Stimulated activated CD4-positive, alpha-beta T cell treated with anti-CD3 and anti-CD28 coated beads, Interleukin-12 subunit alpha, Interleukin-12 subunit beta, amount 100 ng/mL, for 48 hours (primary cell): ENCODE measurements at regions not wholly inside any gene's neighbourhood (a gene's known extent, or its start where the extent isn't known, plus 50 kb on each side); places are given as distances from the start of the nearest gene placed in this dataset.

Source experiments
- DNase-seq, 3 donors: peaks; one replicate each; pipeline ENCODE4 v3.0.0-alpha.2; 2020; ENCODE audit warnings: low read depth in 2 of 3, low spot score in 1 of 3

DNA sequence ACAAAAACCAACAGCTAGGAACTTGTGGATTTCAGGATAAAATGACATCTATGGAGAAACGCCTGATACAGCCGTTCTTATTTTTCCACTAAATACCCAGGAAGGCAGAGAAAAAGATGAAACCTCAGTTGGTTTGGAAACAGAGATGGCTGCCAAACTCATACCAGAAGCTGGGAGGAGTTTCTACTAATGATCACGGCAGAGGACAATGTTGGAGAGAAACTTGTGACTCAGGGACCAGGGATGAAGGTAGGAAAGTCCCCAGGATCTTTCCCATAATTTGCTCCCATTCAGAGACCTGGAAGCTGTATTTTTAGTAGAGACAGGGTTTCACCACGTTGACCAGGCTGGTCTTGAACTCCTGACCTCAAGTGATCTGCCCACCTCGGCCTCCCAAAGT is 187.1 kb upstream of the IER5L start:
- no peak for DNase-seq

DNA sequence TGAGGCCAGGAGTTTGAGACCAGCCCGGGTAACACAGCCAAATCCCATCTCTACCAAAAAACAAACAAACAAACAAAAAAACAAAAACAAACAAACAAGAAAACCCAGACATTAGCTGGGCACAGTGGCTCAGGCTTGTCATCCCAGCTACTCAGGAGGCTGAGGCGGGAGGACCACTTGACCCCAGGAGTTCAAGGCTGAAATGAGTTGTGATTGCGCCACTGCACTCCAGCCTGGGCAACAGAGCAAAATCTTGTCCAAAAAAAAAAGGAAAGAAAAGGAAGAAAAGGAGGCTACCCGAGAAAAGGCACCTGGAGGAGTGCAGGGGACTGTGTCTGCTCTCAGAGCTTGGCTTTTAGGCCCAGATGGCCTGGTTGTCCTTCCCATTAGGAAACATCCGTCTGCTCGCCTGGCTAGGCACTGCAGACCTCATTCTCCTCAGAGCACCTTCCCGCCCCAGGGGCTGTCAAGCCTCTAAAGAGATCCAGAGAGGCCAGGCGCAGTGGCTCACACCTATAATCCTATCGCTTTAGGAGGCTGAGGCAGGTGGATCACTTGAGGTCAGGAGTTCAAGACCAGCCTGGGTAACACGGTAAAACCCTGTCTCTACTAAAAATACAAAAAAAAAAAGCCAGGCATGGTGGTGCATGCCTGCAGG is 185.3 kb upstream of the IER5L start:
- DNase-seq: no peak

DNA sequence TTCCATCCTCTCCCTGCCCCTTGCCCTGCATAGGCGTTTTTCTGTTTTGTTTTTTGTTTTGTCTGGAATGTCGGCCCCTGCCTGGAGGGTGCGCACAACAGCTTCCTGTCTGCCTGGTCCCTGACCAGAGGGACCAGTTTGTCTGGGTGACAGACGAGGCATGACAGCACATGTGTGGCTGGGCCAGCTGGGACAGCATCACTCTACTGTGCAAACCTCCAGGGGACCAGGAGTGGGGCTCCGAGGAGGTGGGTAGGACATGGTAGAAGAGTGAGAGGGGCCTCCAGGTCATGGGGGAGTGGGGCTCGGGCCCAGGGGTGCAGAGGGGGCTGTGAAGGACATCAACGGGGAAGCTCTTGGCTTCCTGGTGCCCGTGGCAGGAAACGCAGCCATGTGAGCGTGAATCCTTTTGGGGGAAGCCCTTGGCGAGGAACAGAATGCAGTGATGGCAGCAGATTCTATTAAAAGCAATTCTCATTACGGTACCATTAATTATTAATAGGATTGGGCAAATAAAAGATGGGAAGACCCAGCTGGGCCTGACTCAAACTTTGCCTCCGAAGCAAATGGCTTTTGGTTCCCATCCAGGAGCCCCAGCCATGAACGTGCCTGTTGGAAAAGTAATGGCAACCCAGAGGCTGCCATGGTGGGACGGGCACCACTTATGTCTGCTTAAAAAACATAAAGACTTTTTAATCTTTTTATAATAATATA is 184.4 kb upstream of the IER5L start:
- no peak for DNase-seq

DNA sequence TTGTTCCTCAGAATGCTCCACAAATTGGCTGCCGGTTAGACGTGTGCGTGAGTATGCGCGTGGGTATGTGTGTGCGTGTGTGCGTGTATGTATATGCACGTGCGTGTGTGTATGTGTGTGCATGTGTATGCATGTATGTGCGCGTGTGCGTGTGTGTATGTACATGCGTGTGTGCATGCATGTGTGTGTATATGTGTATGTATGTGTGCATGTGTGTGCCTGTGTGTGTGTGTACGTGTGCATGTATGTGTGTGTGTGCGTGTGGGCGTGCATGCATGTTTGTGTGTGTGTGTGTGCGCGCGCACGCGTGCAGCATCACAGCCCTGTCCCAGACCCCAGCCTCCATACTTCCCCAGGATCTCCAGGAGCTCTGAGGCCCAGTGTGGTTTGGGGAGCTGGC is 183.1 kb upstream of the IER5L start:
- no peak for DNase-seq

DNA sequence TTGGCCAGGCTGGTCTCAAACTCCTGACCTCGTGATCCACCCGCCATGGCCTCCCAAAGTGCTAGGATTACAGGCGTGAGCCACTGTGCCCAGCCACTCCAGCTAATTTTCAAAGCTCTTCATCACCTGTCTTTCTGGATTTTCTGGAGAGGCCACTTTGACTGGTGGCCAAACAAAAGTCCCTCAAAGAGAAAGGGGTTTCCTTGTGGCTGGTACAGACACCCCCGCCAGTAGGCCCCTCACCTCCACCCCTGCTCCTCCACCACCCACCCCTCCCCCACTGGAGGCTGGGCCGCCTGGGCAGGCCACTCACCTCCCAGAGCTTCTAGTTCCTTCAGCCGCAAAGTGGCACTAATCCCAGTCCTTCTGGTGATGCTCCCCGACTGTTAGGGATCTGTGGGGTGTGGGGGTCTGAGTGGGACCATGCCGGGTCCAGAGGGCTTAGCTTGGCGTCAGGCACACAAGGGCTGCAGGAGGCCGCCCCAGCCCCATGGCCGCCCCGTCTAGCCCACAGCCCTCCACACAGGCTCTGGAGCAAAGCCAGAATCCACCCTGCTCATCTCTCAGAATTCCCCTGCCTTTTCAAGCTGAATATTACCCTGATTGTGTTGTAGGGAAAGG is 182.0 kb upstream of the IER5L start:
- DNase-seq: no peak

DNA sequence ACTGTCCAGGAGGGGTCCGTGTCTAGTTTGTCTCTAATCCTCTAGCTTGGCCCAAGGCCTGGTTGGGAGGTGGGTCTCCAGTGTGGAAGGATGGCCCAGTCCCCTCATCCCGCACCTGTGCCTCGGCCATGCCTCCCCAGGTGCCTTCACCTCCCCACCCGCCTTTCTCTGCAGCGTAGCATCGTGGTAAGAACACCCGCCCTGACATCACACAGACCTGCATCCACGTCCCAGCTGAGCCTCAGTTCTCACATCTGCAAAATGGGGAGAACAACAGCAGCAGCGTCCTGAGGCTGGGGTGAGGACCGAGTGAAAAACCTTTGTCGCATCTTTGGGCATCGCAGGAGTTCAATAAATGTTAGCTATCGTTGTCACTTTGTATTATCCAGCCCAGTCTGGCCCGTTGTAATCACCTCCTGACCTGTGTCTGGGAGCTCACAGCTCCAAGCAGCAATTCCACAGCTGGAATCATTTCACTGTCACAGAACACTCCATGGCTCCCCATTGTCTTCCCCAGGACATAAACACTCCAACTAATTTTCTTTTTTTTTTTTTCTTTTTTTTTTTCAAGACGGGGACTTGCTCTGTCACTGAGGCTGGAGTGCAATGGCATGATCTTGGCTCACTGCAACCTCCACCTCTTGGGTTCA is 181.2 kb upstream of the IER5L start:
- no peak for DNase-seq

DNA sequence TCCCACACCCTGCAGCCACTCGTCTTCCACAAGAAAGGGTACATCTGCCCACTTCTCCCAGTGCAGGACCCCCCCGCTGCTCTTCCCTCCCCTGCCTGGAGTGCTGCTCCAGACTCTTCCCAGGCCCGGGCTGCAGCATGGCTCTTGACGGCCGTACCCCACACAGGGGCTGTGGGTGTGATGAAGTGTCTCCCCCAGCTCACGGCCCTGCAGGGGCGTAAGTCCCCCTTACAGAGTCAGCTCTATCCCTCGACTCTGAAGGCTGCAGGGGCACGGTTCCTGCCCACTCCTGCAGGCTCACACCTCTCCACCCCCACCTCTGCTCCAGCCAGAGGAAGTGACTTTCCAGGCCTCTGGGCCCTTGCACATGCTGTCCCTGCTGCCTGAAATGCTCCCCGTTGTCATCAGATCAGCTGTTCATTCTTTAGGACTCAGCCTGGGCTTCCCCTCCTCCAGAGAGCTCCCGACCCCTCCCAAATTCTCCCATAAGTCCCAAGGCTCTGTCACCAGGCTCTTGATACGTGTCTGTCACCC is 180.6 kb upstream of the IER5L start:
- DNase-seq: no peak

DNA sequence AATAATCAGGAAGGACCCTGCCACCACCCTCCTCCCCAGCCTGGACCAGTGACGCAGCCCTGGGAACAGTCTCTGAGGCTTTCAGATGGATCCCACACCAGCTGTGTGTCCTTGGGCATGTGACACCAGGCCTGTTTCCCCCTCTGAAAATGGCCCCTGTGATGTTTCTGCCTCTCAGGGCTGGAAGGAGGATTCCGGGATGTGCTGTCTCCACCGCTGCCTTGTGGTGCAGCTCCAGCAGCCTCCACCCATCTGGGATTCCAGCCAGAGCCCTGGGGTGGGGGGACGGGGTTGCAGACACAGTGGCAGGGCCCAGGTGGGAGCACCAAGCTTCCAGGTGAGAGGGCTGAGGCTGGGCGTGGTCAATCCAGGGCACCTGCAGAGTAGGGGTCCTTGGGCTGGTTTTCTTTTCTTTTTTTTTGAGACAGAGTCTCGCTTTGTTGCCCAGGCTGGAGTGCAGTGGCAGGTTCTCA is 179.7 kb upstream of the IER5L start:
- DNase-seq: no peak

DNA sequence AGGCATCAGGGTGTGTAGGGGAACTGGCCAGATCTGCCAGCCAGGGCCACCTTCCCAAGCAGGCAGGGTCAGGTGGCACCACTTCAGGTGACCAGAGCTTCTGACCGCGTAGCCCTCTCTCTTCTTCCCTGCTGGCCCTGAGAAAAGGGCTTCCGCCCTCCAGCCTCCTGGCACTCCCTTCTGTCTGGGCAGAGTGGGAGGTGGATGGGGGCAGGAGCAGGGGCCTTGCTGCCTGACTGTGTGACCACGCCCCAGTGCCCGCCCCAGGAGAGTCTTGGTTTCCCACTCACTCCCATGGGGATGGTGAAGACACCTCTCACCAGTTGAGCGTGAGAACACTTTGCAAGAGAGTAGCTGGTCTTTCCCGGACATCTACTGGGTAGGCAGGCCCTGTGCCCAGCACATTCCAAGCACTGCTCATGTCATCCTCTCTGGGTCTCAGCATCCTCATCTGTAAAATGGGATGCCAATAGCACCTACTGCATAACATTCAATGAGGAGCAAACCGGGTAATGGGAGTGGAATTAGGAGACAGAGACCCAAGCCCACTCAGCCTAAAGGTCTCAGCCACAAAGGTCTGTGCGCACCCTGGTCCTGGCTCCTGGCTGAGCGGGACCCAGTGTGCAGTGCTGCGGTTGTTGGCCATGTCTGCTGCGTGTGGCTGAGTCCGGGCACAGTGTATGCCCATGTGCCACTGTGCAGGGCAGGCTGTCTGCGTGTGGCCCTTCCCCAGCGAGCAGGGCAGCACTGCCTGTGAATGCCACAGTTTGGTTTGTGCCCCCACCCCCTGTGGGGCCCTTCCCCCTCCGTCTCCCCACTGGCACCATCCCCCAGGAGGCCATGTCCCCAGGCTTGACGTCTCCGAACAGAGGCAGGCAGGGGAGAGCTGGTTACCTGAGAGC is 179.1 kb upstream of the IER5L start:
- DNase-seq: no peak

DNA sequence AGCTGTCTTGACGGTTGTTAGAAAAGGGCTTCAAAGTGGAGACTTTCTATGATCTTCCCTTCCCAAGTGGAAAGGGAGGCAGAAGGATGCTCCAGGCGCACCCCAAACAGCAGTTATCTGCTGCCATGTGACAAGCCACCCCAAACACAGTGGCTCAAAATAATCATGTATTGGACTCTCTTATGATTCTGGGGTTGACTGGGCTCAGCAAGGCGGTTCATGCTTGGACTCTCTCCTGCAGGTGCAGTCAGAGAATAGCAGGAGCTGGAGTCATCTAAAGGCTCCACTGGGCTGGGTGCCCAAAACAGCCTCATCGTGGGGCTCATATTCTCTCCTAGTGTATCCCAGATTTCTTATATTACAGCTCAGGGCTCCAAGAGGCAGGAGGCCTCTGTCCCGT is 177.6 kb upstream of the IER5L start:
- no peak for DNase-seq

DNA sequence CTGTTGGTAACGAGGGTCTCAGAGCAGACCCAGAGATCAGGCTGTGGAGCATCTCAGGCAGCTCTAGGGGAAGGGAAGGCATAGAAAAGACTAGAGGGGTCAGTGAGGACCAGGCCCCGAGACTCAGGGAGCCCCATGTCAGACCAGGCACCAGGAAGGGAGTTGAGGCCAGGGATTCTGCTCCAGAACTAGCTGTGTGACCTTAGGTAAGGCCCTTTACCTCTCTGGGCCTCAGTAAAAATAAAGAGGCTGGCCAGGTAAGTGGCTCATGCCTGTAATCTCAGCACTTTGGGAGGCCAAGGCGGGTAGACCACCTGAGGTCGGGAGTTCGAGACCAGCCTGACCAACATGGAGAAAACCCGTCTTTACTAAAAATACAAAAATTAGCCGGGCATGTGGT is 176.4 kb upstream of the IER5L start:
- no peak for DNase-seq

DNA sequence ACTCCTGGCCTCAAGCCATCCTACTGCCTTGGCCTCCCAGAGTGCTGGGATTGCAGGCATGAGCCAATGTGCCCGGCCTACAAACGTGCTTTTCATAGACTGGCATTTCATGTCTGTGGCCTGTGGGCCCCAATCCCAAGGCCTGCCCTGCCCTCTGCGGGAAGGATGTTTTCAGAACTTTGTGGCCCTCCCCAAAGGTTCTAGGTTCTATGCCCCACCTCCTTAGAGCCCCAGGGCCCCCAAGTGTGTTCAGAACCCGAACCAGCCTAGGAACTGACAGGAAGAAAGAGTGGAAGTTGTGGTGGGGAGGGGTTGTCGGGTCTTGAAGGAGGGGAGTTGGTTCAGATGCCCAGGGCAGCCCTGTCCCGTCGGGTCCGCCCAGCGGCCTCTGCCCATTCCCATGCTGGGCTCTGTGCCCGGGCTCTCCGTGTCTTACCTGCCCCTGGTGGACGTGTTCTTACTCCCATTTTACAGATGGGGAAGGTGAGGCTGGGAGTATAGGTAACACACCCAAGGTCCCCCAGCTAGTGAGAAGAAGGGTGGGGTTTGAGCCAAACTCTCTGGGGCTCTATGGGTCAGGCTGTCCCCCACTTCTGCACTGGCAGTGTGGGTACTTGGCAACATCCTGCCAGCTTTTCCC is 175.8 kb upstream of the IER5L start:
- DNase-seq: no peak

DNA sequence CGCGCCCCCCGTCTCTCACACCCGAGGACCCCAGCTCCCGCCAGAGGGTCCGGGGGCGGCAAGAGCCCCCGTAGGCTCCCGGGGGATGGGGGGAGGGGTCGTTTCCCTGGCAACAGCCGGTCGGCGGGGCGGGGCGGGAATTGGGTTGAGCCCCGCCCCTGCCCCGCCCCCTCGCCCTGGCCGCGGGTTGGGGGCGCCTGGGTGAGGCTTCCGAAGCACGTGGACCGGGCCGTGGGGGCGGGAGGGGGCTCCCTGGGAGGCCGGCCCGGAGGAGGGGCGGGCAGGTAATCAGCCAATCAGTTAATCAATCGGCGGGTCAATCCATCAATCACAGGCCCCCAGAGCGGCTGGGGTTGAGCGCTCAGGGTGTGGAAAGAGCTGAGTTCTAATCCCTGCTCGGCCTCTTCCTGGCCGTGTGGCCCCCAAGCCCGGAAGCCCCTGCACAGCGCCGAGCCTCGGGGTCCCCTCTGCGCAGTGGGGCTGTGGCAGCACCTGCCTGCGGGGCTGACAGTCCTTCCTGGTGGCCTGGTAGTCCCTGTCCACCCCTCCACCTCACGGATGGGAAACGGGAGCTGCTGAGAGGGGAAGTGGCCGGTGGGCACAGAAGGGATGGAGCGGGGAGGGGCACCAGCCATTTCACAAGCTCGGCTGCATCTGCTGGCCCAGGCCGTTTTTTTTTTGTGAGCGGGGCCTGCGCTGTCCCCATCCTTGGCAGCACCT is 174.2 kb upstream of the IER5L start:
- DNase-seq: no peak

DNA sequence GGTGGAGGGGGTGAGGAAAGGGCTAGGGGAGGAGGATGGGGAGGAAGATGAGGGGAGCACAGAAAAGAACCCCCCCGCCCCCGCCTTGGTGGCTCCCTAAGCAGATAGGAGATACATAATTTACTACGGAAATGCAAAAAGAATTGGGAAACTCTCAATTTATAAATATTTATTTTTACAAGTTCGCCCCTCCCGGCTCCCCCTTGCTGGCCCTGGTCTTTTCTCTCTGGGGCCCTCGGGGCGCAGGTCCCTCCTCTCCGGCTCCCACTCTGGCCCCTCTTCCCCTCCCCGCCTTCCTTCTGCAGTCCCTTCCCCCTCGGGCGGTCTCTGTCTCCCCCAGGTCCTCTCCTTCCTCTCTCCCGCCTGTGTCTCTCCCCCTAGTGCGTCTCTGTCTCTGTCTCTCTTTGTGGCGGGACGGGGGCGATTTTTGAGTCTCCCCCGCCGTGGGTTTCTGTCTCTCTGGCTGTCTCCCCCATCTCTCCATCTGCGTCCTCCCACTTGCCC is 173.6 kb upstream of the IER5L start:
- DNase-seq: no peak

DNA sequence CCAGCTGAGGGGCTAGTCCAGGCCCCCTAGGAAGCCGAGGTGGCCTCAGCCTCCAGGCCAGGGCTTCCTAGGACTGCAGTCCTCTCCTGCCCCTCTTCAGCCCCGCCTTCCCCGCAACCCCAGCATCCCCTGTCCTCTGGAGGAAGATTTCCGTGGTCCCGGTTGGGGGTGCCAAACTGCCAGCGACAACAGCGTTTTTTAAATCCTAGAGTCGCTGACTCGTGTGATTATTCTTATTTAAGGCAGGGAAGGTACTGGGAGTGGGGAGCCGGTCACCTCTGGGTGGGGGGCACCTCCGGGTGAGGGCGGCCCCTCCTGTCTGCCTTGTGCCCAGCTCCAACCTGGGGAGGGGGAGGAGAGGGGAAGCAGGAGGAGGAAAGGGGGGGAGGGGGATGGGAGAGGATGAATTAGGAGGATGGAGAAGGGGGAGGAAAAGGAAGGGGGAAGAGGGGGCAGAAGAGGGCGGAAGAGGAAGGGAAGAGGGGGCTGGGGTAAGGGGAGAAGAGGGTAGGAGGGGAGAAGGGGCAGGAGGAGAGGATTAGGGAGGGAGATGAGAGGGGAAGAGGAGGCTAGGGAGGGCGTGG is 173.1 kb upstream of the IER5L start:
- DNase-seq: no peak

DNA sequence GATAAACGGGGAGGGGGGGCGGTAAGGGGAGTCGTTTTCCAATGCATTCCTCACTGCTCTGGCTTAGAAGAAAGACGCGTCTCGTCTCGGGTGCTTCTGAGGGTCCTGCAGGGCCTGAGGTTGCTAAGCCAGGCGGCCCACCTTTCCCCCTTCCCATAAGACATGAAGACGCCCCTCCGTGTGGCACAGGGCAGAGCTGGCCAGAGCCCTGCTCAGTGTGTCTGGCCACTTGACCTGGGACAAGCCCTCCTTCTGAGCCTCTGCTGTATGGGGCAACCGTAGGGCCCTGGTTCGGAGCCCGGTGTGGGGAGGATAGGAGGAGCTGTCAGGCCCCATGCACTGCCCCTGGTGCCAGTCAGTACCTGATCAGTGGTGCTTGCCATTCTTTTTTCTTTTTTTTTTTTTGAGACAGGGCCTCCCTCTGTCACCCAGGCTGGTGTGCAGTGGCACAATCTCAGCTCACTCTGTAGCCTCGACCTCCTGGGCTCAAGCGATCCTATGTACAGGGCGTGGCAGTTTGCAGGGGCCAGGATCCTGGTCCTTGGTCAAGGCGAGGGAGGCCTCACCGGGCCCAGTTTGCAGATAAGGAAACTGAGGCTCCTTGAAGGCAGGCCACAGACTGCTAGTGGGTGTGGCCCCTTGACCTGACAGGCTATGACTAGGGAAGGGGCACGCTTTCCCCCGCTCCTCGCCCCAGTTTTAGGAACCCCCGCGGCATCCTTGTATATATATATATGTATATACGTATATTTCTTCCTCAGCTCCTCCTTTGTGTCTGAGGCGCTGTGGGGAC is 172.3 kb upstream of the IER5L start:
- no peak for DNase-seq

DNA sequence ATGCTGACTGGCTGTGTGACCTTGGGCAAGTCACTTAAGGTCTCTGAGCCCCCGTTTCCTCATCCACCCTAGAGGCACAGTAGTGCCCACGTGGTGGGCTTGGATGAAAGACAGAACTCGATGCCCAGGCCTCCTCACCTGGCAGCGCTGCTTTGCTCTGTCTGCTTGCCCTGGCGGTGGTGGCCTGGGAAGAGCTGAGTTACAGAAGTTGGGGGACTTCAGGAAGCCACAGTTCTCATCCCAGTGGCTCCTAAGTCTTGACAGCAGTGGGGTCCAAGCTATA is 171.5 kb upstream of the IER5L start:
- DNase-seq: no peak

DNA sequence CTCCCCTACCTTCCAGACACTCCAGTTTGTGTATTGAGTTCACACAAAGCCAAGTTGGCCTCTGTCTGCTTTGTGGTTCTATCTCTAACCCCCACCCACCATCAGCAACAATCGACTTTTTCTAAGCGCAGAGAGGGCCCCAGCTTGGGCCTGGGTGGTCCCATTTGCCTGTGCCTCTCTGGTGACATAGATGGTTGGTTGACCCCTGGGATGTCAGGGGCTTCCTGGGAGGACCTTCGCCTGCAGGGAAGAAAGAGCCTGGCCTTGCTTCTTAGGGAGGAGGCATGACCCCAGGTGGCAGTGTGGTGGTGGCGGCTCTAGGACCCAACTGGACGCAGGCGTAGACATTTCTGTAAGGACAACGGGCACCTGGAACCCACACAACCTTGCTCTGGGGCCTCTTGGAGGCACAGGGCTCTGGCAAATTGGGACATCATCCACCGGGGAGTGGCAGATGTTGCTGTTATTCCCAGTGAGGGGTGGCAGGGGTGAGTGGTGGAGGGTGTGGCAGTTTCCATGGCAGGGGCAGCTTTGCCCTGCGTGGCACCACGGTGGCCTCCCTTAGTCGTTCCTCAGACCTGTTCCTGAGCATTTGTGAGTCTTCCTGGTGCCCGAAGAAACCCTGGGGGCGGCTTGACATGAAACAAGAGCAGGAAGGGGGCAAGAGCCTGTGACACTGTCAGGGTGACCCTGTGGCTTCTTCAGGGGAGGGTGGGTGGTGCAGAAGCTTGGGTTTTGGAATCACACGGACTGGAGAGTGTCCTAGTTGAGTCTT is 171.0 kb upstream of the IER5L start:
- DNase-seq: no peak
